HepG2 (cell line): ENCODE measurements at regions not wholly inside any gene's neighbourhood (a gene's known extent, or its start where the extent isn't known, plus 50 kb on each side); places are given as distances from the start of the nearest gene placed in this dataset.
A peak's percentile ranks its signal among the peaks of the same experiment; 100 is the strongest.

ENCODE experiments used
- ATAC-seq: fragments of 200-7000 bp; cut with Tn5 transposase; 3 replicates; pipeline ENCODE4 v1.9.1; 2020; ENCODE audit warnings: mild to moderate bottlenecking, moderate library complexity
- BruUV-seq: library from RNA; stranded (reverse); fragments of 400-500 nt; replicated peaks from 2 replicates; lab custom pipeline; 2021; lab: Mats Ljungman, UMichigan
- CTCF ChIA-PET: fragments of 300-600 bp; formaldehyde crosslinking; extraction: SDS; loops from one replicate; lab custom pipeline; 2021; ENCODE audit warnings: low total read pairs, inconsistent platforms, low intra/inter-chr PET ratio; lab: Yijun Ruan, JAX
- POLR2A ChIA-PET: fragments of 350-600 bp; sonication (Branson Sonifier 250); formaldehyde crosslinking; loops from one replicate; lab custom pipeline; 2020; ENCODE audit warnings: antibody characterized with exemption, inconsistent platforms; lab: Yijun Ruan, JAX
- DNase-seq: peaks from one replicate; pipeline ENCODE4 v3.0.0-alpha.2; 2015; ENCODE audit warnings: low spot score
- FAIRE-seq: peaks from 3 replicates; lab custom pipeline; 2011; peaks lifted over from hg19 to GRCh38; lab: Jason Lieb, UNC
- H2AFZ ChIP-seq: one replicate; pipeline ENCODE4 v1.6.1; 2011; ENCODE audit warnings: low read length, inconsistent platforms
- H3K27ac ChIP-seq: fragments of 300-600 bp; 3 replicates; pipeline ENCODE4 v1.8.0; 2011; ENCODE audit warnings: mixed run types, mild to moderate bottlenecking, mixed read lengths, low read length, inconsistent platforms; ENCODE audit not compliant: insufficient read depth; ENCODE audit errors: extremely low read length
- H3K27me3 ChIP-seq, 2 experiments: fragments of 200-600 bp in 1 of 2; 2 replicates in 1 of 2; 3 replicates in 1 of 2; pipeline versions ENCODE4 v1.6.0 to v1.8.0; 2011; ENCODE audit warnings: low read length in 2 of 2, mild to moderate bottlenecking in 2 of 2, moderate library complexity in 2 of 2, inconsistent platforms in 1 of 2; ENCODE audit not compliant: insufficient read depth in 2 of 2, control insufficient read depth in 1 of 2
- H3K36me3 ChIP-seq, 2 experiments: fragments of 200-600 bp in 1 of 2; replicated peaks in 1 of 2; 2 replicates in 1 of 2; 3 replicates in 1 of 2; pipeline versions ENCODE4 v1.5.1 to v1.8.0; 2011; ENCODE audit warnings: low read length in 2 of 2, inconsistent platforms in 1 of 2; ENCODE audit not compliant: insufficient read depth in 2 of 2, control insufficient read depth in 1 of 2
- H3K4me1 ChIP-seq: 2 replicates; pipeline ENCODE4 v1.5.1; 2012; ENCODE audit warnings: low read length, inconsistent platforms; ENCODE audit not compliant: insufficient read depth
- H3K4me2 ChIP-seq: 2 replicates; pipeline ENCODE4 v1.6.0; 2011; ENCODE audit warnings: low read depth, low read length, inconsistent platforms
- H3K4me3 ChIP-seq, 3 experiments: fragments of 200-600 bp in 1 of 3; sonication (generic), shearing (Covaris generic) in 1 of 3; replicated peaks in 1 of 3; 2 replicates each; pipeline ENCODE4 v1.5.1; 2011 to 2016; ENCODE audit warnings: low read length in 3 of 3, inconsistent platforms in 2 of 3, low read depth in 2 of 3, mild to moderate bottlenecking in 2 of 3, control low read depth in 1 of 3, mixed read lengths in 1 of 3; ENCODE audit not compliant: insufficient read depth in 1 of 3
- H3K79me2 ChIP-seq: one replicate; pipeline ENCODE4 v1.6.1; 2011; ENCODE audit warnings: low read length, inconsistent platforms; ENCODE audit not compliant: insufficient read depth
- H3K9ac ChIP-seq: 2 replicates; pipeline ENCODE4 v1.6.0; 2011; ENCODE audit warnings: mild to moderate bottlenecking, low read depth, low read length, inconsistent platforms; ENCODE audit not compliant: insufficient read depth
- H3K9me3 ChIP-seq: 2 replicates; pipeline ENCODE4 v1.5.1; 2012; ENCODE audit warnings: mild to moderate bottlenecking, low read length
- H4K20me1 ChIP-seq: 2 replicates; pipeline ENCODE4 v1.6.0; 2011; ENCODE audit warnings: inconsistent platforms, mild to moderate bottlenecking, low read length, moderate library complexity; ENCODE audit not compliant: insufficient read depth
- BCLAF1 ChIP-seq: fragments of 450-650 bp; IDR thresholded peaks from 2 replicates; pipeline ENCODE4 v1.6.1; 2017; ENCODE audit warnings: mild to moderate bottlenecking
- BRF2 ChIP-seq: sonication (generic); formaldehyde crosslinking; IDR thresholded peaks from 2 replicates; pipeline ENCODE4 v1.8.1; 2022; ENCODE audit warnings: mild to moderate bottlenecking, missing genetic modification reagents
- ELK4 ChIP-seq: sonication (generic); formaldehyde crosslinking; IDR thresholded peaks from 2 replicates; pipeline ENCODE4 v1.9.0; 2021; ENCODE audit warnings: missing genetic modification reagents, borderline replicate concordance
- HMG20B ChIP-seq: conservative IDR thresholded peaks from 2 replicates; pipeline ENCODE4 v1.6.1; 2016; ENCODE audit warnings: missing genetic modification reagents, missing compliant biosample characterization
- HNRNPL ChIP-seq: fragments of 200-400 bp; formaldehyde crosslinking; IDR thresholded peaks from 2 replicates; pipeline ENCODE4 v1.6.1; 2017; ENCODE audit warnings: mild to moderate bottlenecking, low read depth, low read length
- ZKSCAN1 ChIP-seq: fragments of 150-350 bp; IDR thresholded peaks from 2 replicates; pipeline ENCODE4 v1.6.1; 2014; ENCODE audit warnings: low read length
- ZNF276 ChIP-seq: sonication (generic); formaldehyde crosslinking; IDR thresholded peaks from 2 replicates; pipeline ENCODE4 v1.4.0; 2020; ENCODE audit warnings: mild to moderate bottlenecking, low read depth, missing genetic modification reagents
- ZNF292 ChIP-seq: sonication (generic); formaldehyde crosslinking; IDR thresholded peaks from 2 replicates; pipeline ENCODE4 v1.8.1; 2022; ENCODE audit warnings: mild to moderate bottlenecking, low read depth, missing genetic modification reagents, borderline replicate concordance
- ZSCAN31 ChIP-seq: sonication (generic); formaldehyde crosslinking; IDR thresholded peaks from 2 replicates; pipeline ENCODE4 v1.5.0; 2020; ENCODE audit warnings: low read depth, mild to moderate bottlenecking, missing genetic modification reagents
- WGBS: methylation state at CpG from one replicate; pipeline ENCODE4 v1.1.6; 2017; ENCODE audit warnings: low lambda C conversion rate; 5-methylcytosine and 5-hydroxymethylcytosine counted together
- in situ Hi-C: cut with HindIII; loops from 2 replicates; pipeline ENCODE4 v1.10.0; 2017; ENCODE audit warnings: low pct_unique_long_range_greater_than_20kb; ENCODE audit not compliant: extremely low pct_ligation_motif_present
- intact Hi-C: fragments of 100-400 bp; cut with micrococcal nuclease; formaldehyde crosslinking; loops from one replicate; pipeline ENCODE4 v1.10.0; 2022; ENCODE audit not compliant: unreplicated experiment

- no peak for FAIRE-seq
- peaks cover 56% of the 10 kb centered on the region for H3K4me1 ChIP-seq
- TF ChIP-seq HNRNPL (peak; percentile 63; the same call in 1 of the 2 replicates), HMG20B (CRISPR knock-in tag) (no peak)
- H3K36me3 ChIP-seq, result no peaks in the 10 kb centered on the region
- no TSS peak for BruUV-seq
- H3K9ac ChIP-seq, result no peak overlapping the region
- CTCF ChIA-PET, result no interaction called here
- H2AFZ ChIP-seq, result no peak overlapping the region
- H3K79me2 ChIP-seq, result no peaks in the 10 kb centered on the region
- H3K27ac ChIP-seq, result no peak overlapping the region
- no peak for ATAC-seq
- H3K9me3 ChIP-seq, result no peaks in the 10 kb centered on the region
- 93% methylated on average over 48 of the region's 60 CpGs for WGBS
- no peaks in the 10 kb centered on the region for H4K20me1 ChIP-seq
- peaks cover 7 to 17% of the 10 kb centered on the region in 2 experiments; a peak in 4 of 5 replicates for H3K27me3 ChIP-seq
- H3K4me3 ChIP-seq, result no peak overlapping the region
- in situ Hi-C loops, result no loop called here
- POLR2A ChIA-PET, result no interaction called here
- DNase-seq, result no peak
- H3K4me2 ChIP-seq, result no peak overlapping the region
- intact Hi-C loops, result no loop called here
Measured at GRCh38 chr7:346116-346898, 56.3 kb downstream of the FOXL3 start.

- H3K9me3 ChIP-seq, result no peaks in the 10 kb centered on the region
- BruUV-seq, result no TSS peak
- no peak overlapping the region for H3K9ac ChIP-seq
- no peak overlapping the region for H3K4me3 ChIP-seq
- no peak overlapping the region for H3K4me2 ChIP-seq
- peaks cover 7 to 15% of the 10 kb centered on the region in 2 experiments; a peak in 4 of 5 replicates for H3K27me3 ChIP-seq
- DNase-seq (no peak), ATAC-seq (no peak), FAIRE-seq (no peak)
- H3K4me1 ChIP-seq, result peaks cover 48% of the 10 kb centered on the region
- H4K20me1 ChIP-seq, result no peaks in the 10 kb centered on the region
- 85% methylated on average over 18 of the region's 20 CpGs for WGBS
- H3K27ac ChIP-seq, result no peak overlapping the region
- POLR2A ChIA-PET, result no interaction called here
- in situ Hi-C loops, result no loop called here
- H3K79me2 ChIP-seq, result no peaks in the 10 kb centered on the region
- H2AFZ ChIP-seq, result no peak overlapping the region
- CTCF ChIA-PET, result no interaction called here
- intact Hi-C loops, result no loop called here
- no peaks in the 10 kb centered on the region for H3K36me3 ChIP-seq
- TF ChIP-seq ZKSCAN1 (no peak), BRF2 (CRISPR knock-in tag) (no peak), ZNF292 (no peak), ZSCAN31 (CRISPR knock-in tag) (no peak), BCLAF1 (no peak), ELK4 (CRISPR knock-in tag) (no peak), ZNF276 (no peak)
Measured at GRCh38 chr7:347001-347590, 57.1 kb downstream of the FOXL3 start.
